Activated T-cell treated with anti-CD3 and anti-CD28 coated beads, Interleukin-2, amount 50 U/mL, for 24 hours (primary cell): ENCODE measurements at regions not wholly inside any gene's neighbourhood (a gene's known extent, or its start where the extent isn't known, plus 50 kb on each side); places are given as distances from the start of the nearest gene placed in this dataset.

ENCODE experiments used
- DNase-seq: peaks from one replicate; pipeline ENCODE4 v3.0.0-alpha.2; 2020
- H3K27ac Mint-ChIP-seq: 2 replicates; pipeline ENCODE4 v1.8.0; 2020; ENCODE audit warnings: mild to moderate bottlenecking, mixed read lengths
- H3K27me3 Mint-ChIP-seq: 2 replicates; pipeline ENCODE4 v1.8.0; 2020; ENCODE audit warnings: mixed read lengths
- H3K36me3 Mint-ChIP-seq: 2 replicates; pipeline ENCODE4 v1.8.0; 2020; ENCODE audit warnings: low read depth, mixed read lengths
- H3K4me1 Mint-ChIP-seq: 2 replicates; pipeline ENCODE4 v1.8.0; 2020; ENCODE audit warnings: low read depth, mixed read lengths
- H3K4me3 Mint-ChIP-seq: 2 replicates; pipeline ENCODE4 v1.8.0; 2020; ENCODE audit warnings: mild to moderate bottlenecking, moderate library complexity, mixed read lengths
- H3K9me3 Mint-ChIP-seq: 2 replicates; pipeline ENCODE4 v1.8.0; 2020; ENCODE audit warnings: mixed read lengths

DNA sequence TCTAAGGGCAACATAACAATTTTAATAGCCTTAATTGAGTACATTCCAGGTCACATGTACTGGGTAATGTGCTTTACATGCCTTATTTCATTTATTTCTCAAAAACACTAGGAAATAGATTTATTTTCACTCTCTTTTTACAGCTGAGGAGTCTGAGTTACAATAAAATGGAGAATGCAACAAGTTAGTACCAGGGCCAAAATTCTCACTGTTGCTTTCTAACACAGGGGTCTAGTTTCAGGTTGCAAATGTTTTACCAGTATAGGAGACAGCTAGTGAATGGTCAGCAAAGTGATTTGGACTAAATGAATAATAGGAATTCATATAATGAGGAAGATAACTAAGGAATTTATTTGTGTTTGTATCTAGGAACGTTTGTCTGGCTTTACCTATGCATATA, 137.3 kb downstream of the RASSF9 start:
- H3K27me3 Mint-ChIP-seq: no peaks in the 10 kb centered on the region
- no peak overlapping the region for H3K27ac Mint-ChIP-seq
- no peaks in the 10 kb centered on the region for H3K36me3 Mint-ChIP-seq
- no peak for DNase-seq
- no peaks in the 10 kb centered on the region for H3K4me1 Mint-ChIP-seq
- no peak overlapping the region for H3K4me3 Mint-ChIP-seq
- peaks cover 3% of the 10 kb centered on the region for H3K9me3 Mint-ChIP-seq

DNA sequence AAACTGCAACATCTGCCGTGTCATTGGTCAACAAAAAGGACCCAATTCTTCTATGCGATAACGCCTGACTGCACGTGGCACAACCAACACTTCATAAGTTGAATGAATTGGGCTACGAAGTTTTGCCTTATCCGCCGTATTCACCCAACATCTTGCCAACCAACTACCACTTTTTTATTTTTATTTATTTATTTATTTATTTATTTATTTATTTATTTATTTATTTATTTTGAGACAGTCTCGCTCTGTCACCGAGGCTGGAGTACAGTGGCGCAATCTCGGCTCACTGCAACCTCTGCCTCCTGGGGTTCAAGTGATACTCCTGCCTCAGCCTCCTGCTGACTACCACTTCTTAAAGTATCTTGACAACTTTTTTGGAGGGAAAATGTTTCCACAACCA, 127.4 kb downstream of the RASSF9 start:
- Mint-ChIP-seq H3K36me3 (no peaks in the 10 kb centered on the region), H3K4me3 (no peak overlapping the region), H3K9me3 (peaks cover 9% of the 10 kb centered on the region), H3K27ac (no peak overlapping the region), H3K27me3 (no peaks in the 10 kb centered on the region), H3K4me1 (no peaks in the 10 kb centered on the region)
- no peak for DNase-seq

DNA sequence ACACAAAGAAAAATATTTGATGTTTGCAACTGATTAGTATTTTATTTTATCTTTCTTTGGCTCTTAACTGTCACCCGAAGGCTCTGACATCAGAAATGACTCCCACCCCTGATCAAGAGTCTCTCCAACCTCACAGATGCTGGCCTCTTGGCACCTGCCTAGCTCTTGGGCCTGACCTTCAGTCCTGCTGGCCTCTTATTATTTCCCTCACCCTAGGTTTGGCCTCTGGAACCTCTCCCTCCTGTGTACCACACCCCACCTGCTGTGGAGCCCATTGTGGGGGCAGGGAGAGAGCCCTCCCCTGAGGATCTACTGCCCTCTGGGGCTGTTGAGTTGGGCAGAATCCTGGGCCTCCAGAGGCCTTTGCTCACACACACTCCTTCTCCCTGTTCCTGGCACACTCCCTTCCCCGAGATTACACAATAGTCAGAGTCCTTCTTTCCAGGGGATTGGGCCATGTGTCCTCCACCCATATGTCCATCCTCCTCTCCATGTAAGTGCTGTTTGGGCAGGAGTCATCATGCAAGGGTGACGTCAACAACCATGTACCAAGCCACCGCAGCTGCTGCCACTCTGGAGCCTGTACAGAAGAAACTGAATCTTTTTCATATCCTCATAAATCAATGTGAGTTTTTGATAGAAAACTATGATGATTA, 124.3 kb downstream of the RASSF9 start:
- DNase-seq: no peak
- no peaks in the 10 kb centered on the region for H3K27me3 Mint-ChIP-seq
- H3K4me1 Mint-ChIP-seq: no peaks in the 10 kb centered on the region
- no peak overlapping the region for H3K27ac Mint-ChIP-seq
- no peaks in the 10 kb centered on the region for H3K36me3 Mint-ChIP-seq
- H3K4me3 Mint-ChIP-seq: no peak overlapping the region
- H3K9me3 Mint-ChIP-seq: peaks cover 14% of the 10 kb centered on the region

DNA sequence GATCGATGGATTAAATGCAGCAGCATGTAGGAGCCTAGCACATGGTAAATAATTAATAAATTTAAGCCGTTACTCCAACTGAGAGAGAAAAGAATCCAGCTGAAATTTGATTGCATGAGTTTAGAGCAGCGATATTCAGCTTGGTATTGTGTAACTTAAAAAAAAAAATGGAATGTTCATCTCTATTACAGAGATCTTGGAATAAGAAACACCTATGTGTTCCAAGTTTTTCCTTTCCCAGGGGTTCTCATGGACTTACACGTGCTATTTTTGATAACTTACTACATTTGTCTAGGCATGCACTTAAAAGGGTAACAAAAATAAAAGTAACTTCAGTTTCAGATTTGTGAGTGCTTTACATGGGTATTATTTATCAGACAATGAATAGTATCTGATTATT, 122.8 kb downstream of the RASSF9 start:
- no peak for DNase-seq
- no peaks in the 10 kb centered on the region for H3K36me3 Mint-ChIP-seq

DNA sequence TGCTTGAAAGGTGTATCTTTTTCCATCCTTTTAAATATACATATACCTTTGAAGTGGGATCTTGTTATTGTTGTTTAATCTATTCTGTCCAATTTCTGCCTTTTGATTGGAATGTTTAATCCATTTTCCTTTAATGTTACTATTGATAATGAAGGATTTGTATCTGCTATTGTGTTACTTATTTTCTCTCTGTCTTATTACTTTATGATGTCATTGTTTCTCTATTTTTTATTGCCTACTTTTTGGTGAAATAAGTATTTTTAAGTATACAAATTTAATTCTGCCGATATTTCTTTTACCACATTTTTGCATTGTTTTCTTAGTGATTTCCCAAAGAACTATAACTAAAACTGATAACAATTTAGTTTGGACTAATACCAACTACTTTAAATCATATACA, 121.8 kb downstream of the RASSF9 start:
- DNase-seq: no peak
- Mint-ChIP-seq H3K4me3 (no peak overlapping the region), H3K9me3 (peaks cover 10% of the 10 kb centered on the region)

More for the DNA sequence above, 122.8 kb downstream of the RASSF9 start:
- Mint-ChIP-seq H3K27me3 (no peaks in the 10 kb centered on the region), H3K4me1 (no peaks in the 10 kb centered on the region), H3K4me3 (no peak overlapping the region), H3K27ac (no peak overlapping the region), H3K9me3 (peaks cover 12% of the 10 kb centered on the region)

DNA sequence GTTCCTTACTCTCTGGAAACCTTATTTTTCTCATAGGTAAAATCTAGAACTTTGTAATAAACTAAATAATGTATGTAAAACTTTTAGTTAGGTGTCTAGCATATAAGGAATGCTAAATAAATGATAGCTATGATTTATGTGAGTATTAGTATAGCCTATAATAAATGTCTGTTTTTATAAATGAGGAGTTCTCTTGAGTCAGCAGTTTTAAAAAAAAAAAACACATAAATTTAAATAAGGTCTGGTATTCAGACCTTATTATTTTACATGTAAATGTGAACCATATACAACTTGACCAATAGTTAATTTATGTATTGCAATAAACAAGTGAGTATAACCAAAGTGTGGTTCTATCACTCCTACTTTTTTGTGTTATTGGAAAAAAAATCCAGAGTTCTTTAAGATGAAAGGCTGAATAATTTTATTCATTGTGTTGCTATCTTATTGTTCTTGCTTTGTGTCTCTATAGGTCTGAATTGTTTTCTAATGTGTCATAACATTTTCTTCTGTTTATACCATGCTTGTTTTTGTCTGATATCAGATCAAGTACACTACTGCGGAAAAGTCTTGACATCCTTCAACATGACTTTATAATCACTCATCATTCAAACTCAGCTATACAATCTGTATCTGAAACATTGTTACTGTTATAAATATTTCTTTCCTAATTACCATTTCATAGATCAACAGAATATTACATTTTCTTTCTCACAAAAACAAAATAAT, 115.7 kb downstream of the RASSF9 start:
- Mint-ChIP-seq H3K4me3 (no peak overlapping the region), H3K9me3 (peaks cover 9% of the 10 kb centered on the region), H3K4me1 (no peaks in the 10 kb centered on the region), H3K27ac (no peak overlapping the region), H3K27me3 (no peaks in the 10 kb centered on the region), H3K36me3 (no peaks in the 10 kb centered on the region)
- DNase-seq: no peak

More for the DNA sequence above, 121.8 kb downstream of the RASSF9 start:
- Mint-ChIP-seq H3K4me1 (no peaks in the 10 kb centered on the region), H3K36me3 (no peaks in the 10 kb centered on the region), H3K27ac (no peak overlapping the region), H3K27me3 (no peaks in the 10 kb centered on the region)

- no peak overlapping the region for H3K4me3 Mint-ChIP-seq
- H3K27me3 Mint-ChIP-seq: no peaks in the 10 kb centered on the region
- H3K36me3 Mint-ChIP-seq: no peaks in the 10 kb centered on the region
- no peaks in the 10 kb centered on the region for H3K4me1 Mint-ChIP-seq
- H3K27ac Mint-ChIP-seq: no peak overlapping the region
- DNase-seq: no peak
- peaks cover 5% of the 10 kb centered on the region for H3K9me3 Mint-ChIP-seq
Observed at GRCh38 chr12:85725991-85726390, 110.2 kb downstream of the RASSF9 start.

- Mint-ChIP-seq H3K27ac (no peak overlapping the region), H3K4me1 (no peaks in the 10 kb centered on the region)
- no peak for DNase-seq
Observed at GRCh38 chr12:85733221-85733840, 102.9 kb downstream of the RASSF9 start.

DNA sequence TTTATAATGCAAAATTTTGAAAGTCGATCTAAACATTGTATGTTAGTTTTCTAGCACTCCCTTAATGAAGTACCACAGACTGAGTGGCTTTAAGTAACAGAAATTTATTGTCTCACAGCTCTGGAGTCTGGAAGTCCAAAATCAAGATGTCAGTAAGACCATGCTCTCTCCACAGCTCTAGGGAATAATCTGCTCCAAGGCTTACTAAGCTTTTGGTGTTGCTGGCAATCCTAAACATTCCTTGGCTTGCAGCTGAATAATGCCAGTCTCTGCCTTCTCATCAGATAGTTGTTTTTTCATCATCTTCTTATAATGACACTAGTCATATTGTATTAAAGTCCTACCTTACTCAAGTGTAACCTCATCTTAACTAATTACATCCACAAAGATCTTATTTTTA, 102.2 kb downstream of the RASSF9 start:
- DNase-seq: no peak
- no peaks in the 10 kb centered on the region for H3K36me3 Mint-ChIP-seq
- H3K4me1 Mint-ChIP-seq: no peaks in the 10 kb centered on the region
- H3K4me3 Mint-ChIP-seq: no peak overlapping the region
- H3K9me3 Mint-ChIP-seq: no peaks in the 10 kb centered on the region
- no peak overlapping the region for H3K27ac Mint-ChIP-seq
- H3K27me3 Mint-ChIP-seq: no peaks in the 10 kb centered on the region

More at GRCh38 chr12:85733221-85733840, 102.9 kb downstream of the RASSF9 start:
- Mint-ChIP-seq H3K9me3 (peaks cover 2% of the 10 kb centered on the region), H3K36me3 (no peaks in the 10 kb centered on the region), H3K27me3 (no peaks in the 10 kb centered on the region), H3K4me3 (no peak overlapping the region)

GRCh38 chr12:85740186-85740585, 96.0 kb downstream of the RASSF9 start:
- Mint-ChIP-seq H3K9me3 (peaks cover 3% of the 10 kb centered on the region), H3K4me3 (no peak overlapping the region), H3K27me3 (no peaks in the 10 kb centered on the region), H3K36me3 (no peaks in the 10 kb centered on the region), H3K27ac (no peak overlapping the region), H3K4me1 (no peaks in the 10 kb centered on the region)
- no peak for DNase-seq

- no peaks in the 10 kb centered on the region for H3K36me3 Mint-ChIP-seq
- H3K27me3 Mint-ChIP-seq: no peaks in the 10 kb centered on the region
- H3K9me3 Mint-ChIP-seq: peaks cover 3% of the 10 kb centered on the region
- no peak for DNase-seq
- H3K4me1 Mint-ChIP-seq: no peaks in the 10 kb centered on the region
- no peak overlapping the region for H3K27ac Mint-ChIP-seq
- H3K4me3 Mint-ChIP-seq: no peak overlapping the region
Observed at GRCh38 chr12:85741046-85741445, 95.2 kb downstream of the RASSF9 start.

DNA sequence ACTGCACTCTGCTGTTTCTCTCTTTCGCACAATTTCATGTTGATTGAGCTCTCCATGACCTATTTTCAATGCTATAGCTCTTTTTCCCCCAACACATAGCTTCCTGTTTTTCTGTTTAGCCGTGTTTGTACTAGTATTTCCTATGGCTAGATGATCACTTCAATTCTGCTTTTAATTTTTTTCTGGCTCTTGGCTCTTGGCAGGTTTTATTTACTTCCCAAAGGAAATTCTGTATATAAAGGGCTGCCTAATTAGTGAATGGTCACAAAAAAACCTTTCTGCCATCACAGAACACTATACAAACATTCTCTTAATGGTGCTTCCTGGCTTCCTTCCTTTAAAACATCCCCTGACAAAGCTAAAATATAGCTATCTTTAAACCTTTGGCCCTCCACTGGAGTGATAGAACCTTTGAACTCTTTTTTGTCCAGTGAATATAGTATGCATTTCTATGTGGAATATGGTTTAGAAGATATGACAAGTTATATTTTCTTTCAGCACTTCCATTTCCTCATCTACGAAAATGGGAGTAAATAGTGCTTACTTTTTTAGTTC, 88.2 kb downstream of the RASSF9 start:
- no peak overlapping the region for H3K27ac Mint-ChIP-seq
- no peak overlapping the region for H3K4me3 Mint-ChIP-seq
- H3K36me3 Mint-ChIP-seq: no peaks in the 10 kb centered on the region
- no peaks in the 10 kb centered on the region for H3K27me3 Mint-ChIP-seq
- DNase-seq: no peak
- H3K9me3 Mint-ChIP-seq: no peaks in the 10 kb centered on the region
- H3K4me1 Mint-ChIP-seq: no peaks in the 10 kb centered on the region
